GM12878 (cell line): ENCODE measurements at regions not wholly inside any gene's neighbourhood (a gene's known extent, or its start where the extent isn't known, plus 50 kb on each side); places are given as distances from the start of the nearest gene placed in this dataset.

ENCODE experiments used
- ATAC-seq: fragments of 200-7000 bp; cut with Tn5 transposase; 3 replicates; pipeline ENCODE4 v1.9.1; 2020; ENCODE audit warnings: mild to moderate bottlenecking, moderate library complexity
- BruUV-seq: library from RNA; stranded (reverse); fragments of 400-500 nt; replicated peaks from 2 replicates; lab custom pipeline; 2021; lab: Mats Ljungman, UMichigan
- CTCF ChIA-PET: fragments of 300-600 bp; sonication (Branson Sonifier 250); formaldehyde crosslinking; extraction: SDS; loops from one replicate; lab custom pipeline; 2021; ENCODE audit warnings: inconsistent platforms; lab: Yijun Ruan, JAX
- POLR2A ChIA-PET: fragments of 350-600 bp; formaldehyde crosslinking; extraction: SDS; loops from one replicate; lab custom pipeline; 2021; ENCODE audit warnings: inconsistent platforms; lab: Charles Lee
- RAD21 ChIA-PET: fragments of 300-600 bp; sonication (Branson Sonifier 250); formaldehyde crosslinking; loops from one replicate; lab custom pipeline; 2023; ENCODE audit warnings: antibody characterized with exemption; ENCODE audit not compliant: unreplicated experiment; lab: Charles Lee
- SMC1A ChIA-PET: fragments of 300-600 bp; sonication (Branson Sonifier 250); formaldehyde crosslinking; loops from one replicate; lab custom pipeline; 2023; ENCODE audit not compliant: unreplicated experiment, uncharacterized antibody; lab: Charles Lee
- DNase-seq: peaks from one replicate; pipeline ENCODE4 v3.0.0-alpha.2; 2011; ENCODE audit warnings: low read depth, low spot score
- FAIRE-seq: peaks from 3 replicates; lab custom pipeline; 2011; peaks lifted over from hg19 to GRCh38; lab: Jason Lieb, UNC
- H2AFZ ChIP-seq: 2 replicates; pipeline ENCODE4 v1.6.0; 2011; ENCODE audit warnings: low read depth, low read length, control low read depth; ENCODE audit not compliant: control insufficient read depth
- H3K27ac ChIP-seq: 2 replicates; pipeline ENCODE4 v1.5.1; 2011; ENCODE audit warnings: control low read depth; ENCODE audit not compliant: control insufficient read depth, insufficient read depth
- H3K27me3 ChIP-seq, 2 experiments: replicated peaks in 1 of 2; 2 replicates each; pipeline versions ENCODE4 v1.6.0 to v1.6.1; 2011; ENCODE audit warnings: low read length in 1 of 2; ENCODE audit not compliant: control insufficient read depth in 2 of 2, insufficient read depth in 2 of 2
- H3K36me3 ChIP-seq, 2 experiments: 2 replicates each; pipeline ENCODE4 v1.5.1; 2011; ENCODE audit warnings: low read length in 1 of 2; ENCODE audit not compliant: control insufficient read depth in 2 of 2, insufficient read depth in 2 of 2
- H3K4me1 ChIP-seq: 2 replicates; pipeline ENCODE4 v1.6.1; 2011; ENCODE audit warnings: mild to moderate bottlenecking, low read length, moderate library complexity, mixed read lengths; ENCODE audit not compliant: control insufficient read depth, insufficient read depth
- H3K4me2 ChIP-seq: 2 replicates; pipeline ENCODE4 v1.6.0; 2011; ENCODE audit warnings: control low read depth; ENCODE audit not compliant: control insufficient read depth, insufficient read depth
- H3K4me3 ChIP-seq: fragments of 200-600 bp; sonication (generic); 2 replicates; pipeline ENCODE4 v1.5.1; 2016
- H3K79me2 ChIP-seq: 2 replicates; pipeline ENCODE4 v1.6.0; 2011; ENCODE audit warnings: low read length; ENCODE audit not compliant: control insufficient read depth, insufficient read depth
- H3K9ac ChIP-seq: 2 replicates; pipeline ENCODE4 v1.8.0; 2011; ENCODE audit warnings: low read length, control low read depth, mixed read lengths; ENCODE audit not compliant: control insufficient read depth, insufficient read depth
- H3K9me3 ChIP-seq: replicated peaks from 3 replicates; pipeline ENCODE4 v1.5.1; 2011; ENCODE audit warnings: mild to moderate bottlenecking, low read length; ENCODE audit not compliant: control insufficient read depth, insufficient read depth
- H4K20me1 ChIP-seq: 2 replicates; pipeline ENCODE4 v1.6.0; 2011; ENCODE audit not compliant: control insufficient read depth, insufficient read depth
- CBX3 ChIP-seq: fragments of 200-600 bp; sonication (generic); IDR thresholded peaks from 2 replicates; pipeline ENCODE4 v1.6.1; 2016; ENCODE audit warnings: low read depth, borderline replicate concordance
- CEBPB ChIP-seq, 2 experiments: fragments of 150-350 bp in 1 of 2; IDR thresholded peaks; 2 replicates each; pipeline ENCODE4 v1.6.1; 2012 to 2014; ENCODE audit warnings: low read depth in 2 of 2, low read length in 2 of 2, borderline replicate concordance in 1 of 2, inconsistent platforms in 1 of 2
- CHD4 ChIP-seq: fragments of 200-600 bp; sonication (generic); IDR thresholded peaks from 2 replicates; pipeline ENCODE4 v1.6.1; 2016; ENCODE audit warnings: mild to moderate bottlenecking
- ETV6 ChIP-seq, 2 experiments: fragments of 450-650 bp in 1 of 2; IDR thresholded peaks in 1 of 2; conservative IDR thresholded peaks in 1 of 2; 2 replicates each; pipeline ENCODE4 v1.6.1; 2014; ENCODE audit warnings: antibody characterized with exemption in 1 of 2, borderline replicate concordance in 1 of 2, low read depth in 1 of 2, mild to moderate bottlenecking in 1 of 2, moderate library complexity in 1 of 2
- HDAC6 ChIP-seq: fragments of 200-600 bp; sonication (generic); IDR thresholded peaks from one replicate; pipeline ENCODE4 v1.8.0; 2017; ENCODE audit warnings: antibody characterized with exemption; ENCODE audit not compliant: unreplicated experiment
- IKZF2 ChIP-seq, 2 experiments: fragments of 450-650 bp; IDR thresholded peaks; 2 replicates each; pipeline ENCODE4 v1.6.1; 2017; ENCODE audit warnings: mild to moderate bottlenecking in 2 of 2, moderate library complexity in 2 of 2
- IRF4 ChIP-seq: IDR thresholded peaks from 2 replicates; pipeline ENCODE4 v1.6.1; 2011; ENCODE audit warnings: low read depth, low read length
- RAD51 ChIP-seq: fragments of 450-650 bp; IDR thresholded peaks from 2 replicates; pipeline ENCODE4 v1.6.1; 2016; ENCODE audit warnings: moderate library complexity, mild to moderate bottlenecking, inconsistent platforms
- SP1 ChIP-seq: IDR thresholded peaks from one replicate; pipeline ENCODE4 v1.6.1; 2011; ENCODE audit warnings: low read depth, low read length
- SRF ChIP-seq, 2 experiments: IDR thresholded peaks; 2 replicates each; pipeline ENCODE4 v1.6.1; 2011; ENCODE audit warnings: low read depth in 2 of 2, low read length in 2 of 2, mild to moderate bottlenecking in 1 of 2, moderate library complexity in 1 of 2
- WGBS: methylation state at CpG from one replicate; pipeline ENCODE4 v1.1.6; 2016; ENCODE audit warnings: low lambda C conversion rate; ENCODE audit not compliant: insufficient replicate concordance, insufficient coverage; ENCODE audit errors: missing lambda C conversion rate; 5-methylcytosine and 5-hydroxymethylcytosine counted together
- in situ Hi-C: fragments of 300-500 bp; cut with MboI; formaldehyde crosslinking; loops from 9 replicates; pipeline ENCODE4 v1.14.3; 2018; ENCODE audit warnings: mixed read lengths
- intact Hi-C: fragments of 100-400 bp; cut with micrococcal nuclease; formaldehyde crosslinking; loops from one replicate; pipeline ENCODE4 v1.14.2; 2022; ENCODE audit not compliant: unreplicated experiment
- TF ChIP-seq, protein P1 (sequence below): IDR thresholded peaks from 2 replicates; pipeline ENCODE4 v1.6.1; 2012; ENCODE audit warnings: low read depth, low read length, improper control_type of control experiment
- TF ChIP-seq, protein P2 (sequence below): fragments of 450-650 bp; IDR thresholded peaks from 2 replicates; pipeline ENCODE4 v1.6.1; 2017; ENCODE audit warnings: mild to moderate bottlenecking, moderate library complexity
- TF ChIP-seq, protein P3 (sequence below): fragments of 150-350 bp; IDR thresholded peaks from 2 replicates; pipeline ENCODE4 v1.6.1; 2016; ENCODE audit warnings: low read depth, low read length

DNA sequence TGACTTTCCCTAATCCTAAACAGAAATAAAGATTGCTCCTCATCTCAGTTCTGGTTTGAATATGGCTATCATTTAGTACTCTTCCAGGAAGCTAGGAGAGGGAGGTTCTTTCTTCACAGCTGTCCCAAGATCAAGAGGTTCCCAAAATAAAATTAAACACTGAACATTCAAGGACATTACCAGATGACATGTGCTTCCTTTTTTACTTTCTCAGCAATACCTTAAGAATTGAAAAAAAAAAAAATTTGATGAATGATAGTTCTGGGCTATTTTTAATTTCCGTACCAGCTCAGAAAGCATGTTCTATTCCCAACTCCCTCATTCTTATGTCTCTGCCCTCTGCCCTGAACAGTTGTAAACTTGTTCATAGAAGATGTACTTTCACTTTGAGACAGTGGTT, 61.7 kb upstream of the MYL1 start:
- Histone ChIP-seq H3K9me3 (no peaks in the 10 kb centered on the region), H3K79me2 (no peaks in the 10 kb centered on the region), H3K4me2 (no peak overlapping the region), H3K27me3 (no peaks in the 10 kb centered on the region; a peak in 1 of 4 replicates), H3K9ac (no peak overlapping the region), H3K36me3 (no peaks in the 10 kb centered on the region), H3K4me3 (no peak overlapping the region), H2AFZ (no peak overlapping the region), H4K20me1 (no peaks in the 10 kb centered on the region), H3K4me1 (no peaks in the 10 kb centered on the region), H3K27ac (no peak overlapping the region)
- no peak for TF ChIP-seq IRF4
- no peak for TF ChIP-seq HDAC6
- no peak for TF ChIP-seq CHD4
- TF ChIP-seq IKZF2 (IDR thresholded peaks at IDR 0.05), result no peak
- TF ChIP-seq, protein P1, sequence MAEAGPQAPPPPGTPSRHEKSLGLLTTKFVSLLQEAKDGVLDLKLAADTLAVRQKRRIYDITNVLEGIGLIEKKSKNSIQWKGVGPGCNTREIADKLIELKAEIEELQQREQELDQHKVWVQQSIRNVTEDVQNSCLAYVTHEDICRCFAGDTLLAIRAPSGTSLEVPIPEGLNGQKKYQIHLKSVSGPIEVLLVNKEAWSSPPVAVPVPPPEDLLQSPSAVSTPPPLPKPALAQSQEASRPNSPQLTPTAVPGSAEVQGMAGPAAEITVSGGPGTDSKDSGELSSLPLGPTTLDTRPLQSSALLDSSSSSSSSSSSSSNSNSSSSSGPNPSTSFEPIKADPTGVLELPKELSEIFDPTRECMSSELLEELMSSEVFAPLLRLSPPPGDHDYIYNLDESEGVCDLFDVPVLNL, result no peak
- TF ChIP-seq, protein P2, sequence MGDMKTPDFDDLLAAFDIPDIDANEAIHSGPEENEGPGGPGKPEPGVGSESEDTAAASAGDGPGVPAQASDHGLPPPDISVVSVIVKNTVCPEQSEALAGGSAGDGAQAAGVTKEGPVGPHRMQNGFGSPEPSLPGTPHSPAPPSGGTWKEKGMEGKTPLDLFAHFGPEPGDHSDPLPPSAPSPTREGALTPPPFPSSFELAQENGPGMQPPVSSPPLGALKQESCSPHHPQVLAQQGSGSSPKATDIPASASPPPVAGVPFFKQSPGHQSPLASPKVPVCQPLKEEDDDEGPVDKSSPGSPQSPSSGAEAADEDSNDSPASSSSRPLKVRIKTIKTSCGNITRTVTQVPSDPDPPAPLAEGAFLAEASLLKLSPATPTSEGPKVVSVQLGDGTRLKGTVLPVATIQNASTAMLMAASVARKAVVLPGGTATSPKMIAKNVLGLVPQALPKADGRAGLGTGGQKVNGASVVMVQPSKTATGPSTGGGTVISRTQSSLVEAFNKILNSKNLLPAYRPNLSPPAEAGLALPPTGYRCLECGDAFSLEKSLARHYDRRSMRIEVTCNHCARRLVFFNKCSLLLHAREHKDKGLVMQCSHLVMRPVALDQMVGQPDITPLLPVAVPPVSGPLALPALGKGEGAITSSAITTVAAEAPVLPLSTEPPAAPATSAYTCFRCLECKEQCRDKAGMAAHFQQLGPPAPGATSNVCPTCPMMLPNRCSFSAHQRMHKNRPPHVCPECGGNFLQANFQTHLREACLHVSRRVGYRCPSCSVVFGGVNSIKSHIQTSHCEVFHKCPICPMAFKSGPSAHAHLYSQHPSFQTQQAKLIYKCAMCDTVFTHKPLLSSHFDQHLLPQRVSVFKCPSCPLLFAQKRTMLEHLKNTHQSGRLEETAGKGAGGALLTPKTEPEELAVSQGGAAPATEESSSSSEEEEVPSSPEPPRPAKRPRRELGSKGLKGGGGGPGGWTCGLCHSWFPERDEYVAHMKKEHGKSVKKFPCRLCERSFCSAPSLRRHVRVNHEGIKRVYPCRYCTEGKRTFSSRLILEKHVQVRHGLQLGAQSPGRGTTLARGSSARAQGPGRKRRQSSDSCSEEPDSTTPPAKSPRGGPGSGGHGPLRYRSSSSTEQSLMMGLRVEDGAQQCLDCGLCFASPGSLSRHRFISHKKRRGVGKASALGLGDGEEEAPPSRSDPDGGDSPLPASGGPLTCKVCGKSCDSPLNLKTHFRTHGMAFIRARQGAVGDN, result no peak
- no peak for TF ChIP-seq CEBPB (IDR thresholded peaks at IDR 0.05; ENCODE audit: borderline replicate concordance in 1 of 2, low read depth in 2 of 2, low read length in 2 of 2)
- TF ChIP-seq RAD51, result no peak
- TF ChIP-seq ETV6 (conservative IDR thresholded peaks at IDR 0.05 in 1 of 2, IDR thresholded peaks at IDR 0.05 in 1 of 2; ENCODE audit: borderline replicate concordance in 1 of 2, low read depth in 1 of 2), result no peak
- TF ChIP-seq SP1, result no peak
- no peak for TF ChIP-seq SRF (IDR thresholded peaks at IDR 0.05; ENCODE audit: low read depth in 2 of 2, low read length in 2 of 2)
- TF ChIP-seq CBX3, result no peak
- TF ChIP-seq, protein P3, sequence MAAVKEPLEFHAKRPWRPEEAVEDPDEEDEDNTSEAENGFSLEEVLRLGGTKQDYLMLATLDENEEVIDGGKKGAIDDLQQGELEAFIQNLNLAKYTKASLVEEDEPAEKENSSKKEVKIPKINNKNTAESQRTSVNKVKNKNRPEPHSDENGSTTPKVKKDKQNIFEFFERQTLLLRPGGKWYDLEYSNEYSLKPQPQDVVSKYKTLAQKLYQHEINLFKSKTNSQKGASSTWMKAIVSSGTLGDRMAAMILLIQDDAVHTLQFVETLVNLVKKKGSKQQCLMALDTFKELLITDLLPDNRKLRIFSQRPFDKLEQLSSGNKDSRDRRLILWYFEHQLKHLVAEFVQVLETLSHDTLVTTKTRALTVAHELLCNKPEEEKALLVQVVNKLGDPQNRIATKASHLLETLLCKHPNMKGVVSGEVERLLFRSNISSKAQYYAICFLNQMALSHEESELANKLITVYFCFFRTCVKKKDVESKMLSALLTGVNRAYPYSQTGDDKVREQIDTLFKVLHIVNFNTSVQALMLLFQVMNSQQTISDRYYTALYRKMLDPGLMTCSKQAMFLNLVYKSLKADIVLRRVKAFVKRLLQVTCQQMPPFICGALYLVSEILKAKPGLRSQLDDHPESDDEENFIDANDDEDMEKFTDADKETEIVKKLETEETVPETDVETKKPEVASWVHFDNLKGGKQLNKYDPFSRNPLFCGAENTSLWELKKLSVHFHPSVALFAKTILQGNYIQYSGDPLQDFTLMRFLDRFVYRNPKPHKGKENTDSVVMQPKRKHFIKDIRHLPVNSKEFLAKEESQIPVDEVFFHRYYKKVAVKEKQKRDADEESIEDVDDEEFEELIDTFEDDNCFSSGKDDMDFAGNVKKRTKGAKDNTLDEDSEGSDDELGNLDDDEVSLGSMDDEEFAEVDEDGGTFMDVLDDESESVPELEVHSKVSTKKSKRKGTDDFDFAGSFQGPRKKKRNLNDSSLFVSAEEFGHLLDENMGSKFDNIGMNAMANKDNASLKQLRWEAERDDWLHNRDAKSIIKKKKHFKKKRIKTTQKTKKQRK, result no peak
- POLR2A ChIA-PET, result no interaction called here
- intact Hi-C loops, result no loop called here
- FAIRE-seq (no peak), DNase-seq (no peak), ATAC-seq (no peak)
- 55% methylated on average over 1 of the region's 1 CpG for WGBS
- BruUV-seq, result no TSS peak
- CTCF ChIA-PET, result interaction anchor here (0.8 kb wide), 1 partner anchor 23 kb away, joined by 3 read pairs; no protein-coding TSS in a partner anchor
- SMC1A ChIA-PET, result no interaction called here
- RAD21 ChIA-PET, result no interaction called here
- in situ Hi-C loops, result no loop called here
